GM23338 (cell line): ENCODE measurements at regions not wholly inside any gene's neighbourhood (a gene's known extent, or its start where the extent isn't known, plus 50 kb on each side); places are given as distances from the start of the nearest gene placed in this dataset.

Experiments
- ATAC-seq: fragments of 200-7000 bp; cut with Tn5 transposase; 3 replicates; pipeline ENCODE4 v1.9.1; 2020
- DNase-seq: peaks from one replicate; pipeline ENCODE4 v3.0.0-alpha.2; 2015; ENCODE audit warnings: low spot score
- H2AFZ ChIP-seq: fragments of 200-600 bp; sonication (generic); 2 replicates; pipeline ENCODE4 v1.8.0; 2016; ENCODE audit warnings: antibody characterized with exemption, mild to moderate bottlenecking, moderate library complexity
- H3F3A ChIP-seq: fragments of 200-600 bp; sonication (generic); replicated peaks from 2 replicates; pipeline ENCODE4 v1.8.0; 2017; ENCODE audit warnings: antibody characterized with exemption, mixed run types, low read depth
- H3K27ac ChIP-seq: fragments of 200-600 bp; sonication (generic); 2 replicates; pipeline ENCODE4 v1.6.1; 2016; ENCODE audit warnings: low read depth
- H3K27me3 ChIP-seq: fragments of 200-600 bp; sonication (generic); 2 replicates; pipeline ENCODE4 v1.8.0; 2016; ENCODE audit warnings: mild to moderate bottlenecking, mixed run types, moderate library complexity; ENCODE audit not compliant: insufficient read depth
- H3K36me3 ChIP-seq: fragments of 200-600 bp; sonication (generic); 2 replicates; pipeline ENCODE4 v1.8.0; 2016; ENCODE audit warnings: mild to moderate bottlenecking; ENCODE audit not compliant: insufficient read depth
- H3K4me1 ChIP-seq: fragments of 200-600 bp; sonication (generic); 2 replicates; pipeline ENCODE4 v1.8.0; 2016; ENCODE audit warnings: mild to moderate bottlenecking, moderate library complexity; ENCODE audit not compliant: insufficient read depth
- H3K4me2 ChIP-seq: fragments of 200-600 bp; sonication (generic); 2 replicates; pipeline ENCODE4 v1.7.1; 2017; ENCODE audit warnings: mixed run types
- H3K4me3 ChIP-seq: fragments of 200-600 bp; sonication (generic); 2 replicates; pipeline ENCODE4 v1.6.1; 2016; ENCODE audit warnings: mixed run types
- H3K79me2 ChIP-seq: fragments of 200-600 bp; sonication (generic); replicated peaks from 2 replicates; pipeline ENCODE4 v1.8.0; 2017; ENCODE audit warnings: mild to moderate bottlenecking; ENCODE audit not compliant: insufficient read depth
- H3K9me2 ChIP-seq: fragments of 200-600 bp; sonication (generic); 2 replicates; pipeline ENCODE4 v1.8.0; 2017; ENCODE audit not compliant: insufficient read depth
- H4K20me1 ChIP-seq: fragments of 200-600 bp; sonication (generic); replicated peaks from 2 replicates; pipeline ENCODE4 v1.8.0; 2017; ENCODE audit warnings: mild to moderate bottlenecking; ENCODE audit not compliant: insufficient read depth
- H3K27ac Mint-ChIP-seq: 2 replicates; pipeline ENCODE4 v1.8.0; 2020; ENCODE audit warnings: inconsistent platforms, mild to moderate bottlenecking, moderate library complexity, mixed read lengths
- H3K27me3 Mint-ChIP-seq: 3 replicates; pipeline ENCODE4 v1.8.0; 2022; ENCODE audit warnings: low read depth, mild to moderate bottlenecking, moderate library complexity, mixed read lengths, inconsistent platforms; ENCODE audit not compliant: insufficient read depth, poor library complexity
- H3K36me3 Mint-ChIP-seq: 3 replicates; pipeline ENCODE4 v1.8.0; 2021; ENCODE audit warnings: low read depth, mild to moderate bottlenecking, inconsistent platforms, moderate library complexity, mixed read lengths
- H3K4me1 Mint-ChIP-seq: 3 replicates; pipeline ENCODE4 v1.8.0; 2020; ENCODE audit warnings: mild to moderate bottlenecking, inconsistent platforms, mixed read lengths
- H3K4me3 Mint-ChIP-seq: 3 replicates; pipeline ENCODE4 v1.8.0; 2021; ENCODE audit warnings: moderate library complexity, mild to moderate bottlenecking, inconsistent platforms, mixed read lengths
- H3K9me3 Mint-ChIP-seq: 3 replicates; pipeline ENCODE4 v1.8.0; 2020; ENCODE audit warnings: moderate library complexity, mild to moderate bottlenecking, inconsistent platforms, mixed read lengths
- CREB1 ChIP-seq: fragments of 250-450 bp; sonication (Bioruptor Pico); IDR thresholded peaks from 2 replicates; pipeline ENCODE4 v1.5.0; 2020; ENCODE audit warnings: low read depth, mild to moderate bottlenecking, moderate library complexity
- CTCF ChIP-seq, 2 experiments: fragments of 200-600 bp in 1 of 2; sonication (generic) in 1 of 2; conservative IDR thresholded peaks; 2 replicates each; pipeline versions ENCODE4 v1.5.1 to v1.6.1; 2016 to 2017; ENCODE audit warnings: antibody characterized with exemption in 2 of 2, low read depth in 2 of 2, mild to moderate bottlenecking in 2 of 2, moderate library complexity in 1 of 2
- ETS1 ChIP-seq: IDR thresholded peaks from 2 replicates; pipeline ENCODE4 v1.6.1; 2016; ENCODE audit warnings: antibody characterized with exemption
- EZH2 ChIP-seq: fragments of 200-600 bp; sonication (generic); IDR thresholded peaks from one replicate; pipeline ENCODE4 v1.8.0; 2017; ENCODE audit warnings: antibody characterized with exemption, mild to moderate bottlenecking, low read depth; ENCODE audit not compliant: unreplicated experiment
- EZH2phosphoT487 ChIP-seq: fragments of 200-600 bp; sonication (generic); IDR thresholded peaks from one replicate; pipeline ENCODE4 v1.8.1; 2018; ENCODE audit warnings: antibody characterized with exemption; ENCODE audit not compliant: unreplicated experiment
- JUNB ChIP-seq: IDR thresholded peaks from one replicate; pipeline ENCODE4 v1.6.1; 2016; ENCODE audit warnings: antibody characterized with exemption; ENCODE audit not compliant: unreplicated experiment
- NANOG ChIP-seq: IDR thresholded peaks from 2 replicates; pipeline ENCODE4 v1.6.1; 2016; ENCODE audit warnings: antibody characterized with exemption, borderline replicate concordance
- POLR2AphosphoS5 ChIP-seq: IDR thresholded peaks from 2 replicates; pipeline ENCODE4 v1.6.1; 2016; ENCODE audit warnings: antibody characterized with exemption, low read depth
- REST ChIP-seq: IDR thresholded peaks from one replicate; pipeline ENCODE4 v1.6.1; 2018; ENCODE audit warnings: antibody characterized with exemption; ENCODE audit not compliant: unreplicated experiment
- STAT1 ChIP-seq: IDR thresholded peaks from one replicate; pipeline ENCODE4 v1.6.1; 2016; ENCODE audit warnings: antibody characterized with exemption; ENCODE audit not compliant: unreplicated experiment
- ZNF114 ChIP-seq: fragments of 250-450 bp; sonication (Bioruptor Pico); IDR thresholded peaks from 2 replicates; pipeline ENCODE4 v1.5.0; 2020; ENCODE audit warnings: mild to moderate bottlenecking, moderate library complexity
- ZNF331 ChIP-seq: fragments of 250-450 bp; sonication (Bioruptor Pico); IDR thresholded peaks from 2 replicates; pipeline ENCODE4 v1.5.0; 2020; ENCODE audit warnings: low read depth, mild to moderate bottlenecking, moderate library complexity
- ZNF462 ChIP-seq: fragments of 250-450 bp; sonication (Bioruptor Pico); IDR thresholded peaks from 2 replicates; pipeline ENCODE4 v1.5.0; 2020; ENCODE audit warnings: mild to moderate bottlenecking, moderate library complexity

- no peak overlapping the region for H3K27ac ChIP-seq
- no peaks in the 10 kb centered on the region for H3K9me3 Mint-ChIP-seq
- no peak overlapping the region for H3K27ac Mint-ChIP-seq
- peaks cover 1% of the 10 kb centered on the region for H3K27me3 Mint-ChIP-seq
- no peaks in the 10 kb centered on the region for H3K79me2 ChIP-seq
- H4K20me1 ChIP-seq, result no peaks in the 10 kb centered on the region
- DNase-seq (no peak), ATAC-seq (no peak)
- no peaks in the 10 kb centered on the region for H3K36me3 Mint-ChIP-seq
- no peak overlapping the region for H3K4me3 ChIP-seq
- H3K4me1 ChIP-seq, result peaks cover 3% of the 10 kb centered on the region; the same call in 1 of the 2 replicates
- no peaks in the 10 kb centered on the region for H3K27me3 ChIP-seq
- H3K4me2 ChIP-seq, result no peak overlapping the region
- H3K9me2 ChIP-seq, result peaks cover 32% of the 10 kb centered on the region
- H2AFZ ChIP-seq, result no peak overlapping the region
- TF ChIP-seq EZH2 (no peak), STAT1 (no peak), JUNB (no peak), NANOG (no peak), ETS1 (no peak), ZNF462 (CRISPR knock-in tag) (no peak), ZNF114 (CRISPR knock-in tag) (no peak), ZNF331 (CRISPR knock-in tag) (no peak), CTCF (conservative IDR thresholded peaks at IDR 0.05; ENCODE audit: low read depth in 2 of 2) (no peak), EZH2phosphoT487 (no peak), POLR2AphosphoS5 (no peak), CREB1 (no peak), REST (no peak)
- no peaks in the 10 kb centered on the region for H3K36me3 ChIP-seq
- H3K4me1 Mint-ChIP-seq, result peaks cover 5% of the 10 kb centered on the region; the same call in 2 of the 3 replicates
- H3F3A ChIP-seq, result no peaks in the 10 kb centered on the region
- no peak overlapping the region for H3K4me3 Mint-ChIP-seq
Measured at GRCh38 chr2:7588295-7588694, 671.1 kb downstream of the RNF144A start.
